HCT116 (cell line): ENCODE measurements at regions not wholly inside any gene's neighbourhood (a gene's known extent, or its start where the extent isn't known, plus 50 kb on each side); places are given as distances from the start of the nearest gene placed in this dataset.

Source experiments
- ATAC-seq: fragments of 200-7000 bp; cut with Tn5 transposase; 2 replicates; pipeline ENCODE4 v1.9.1; 2020; ENCODE audit warnings: mild to moderate bottlenecking, moderate library complexity
- BruUV-seq: library from RNA; stranded (reverse); fragments of 400-500 nt; replicated peaks from 2 replicates; lab custom pipeline; 2021; lab: Mats Ljungman, UMichigan
- CTCF ChIA-PET: fragments of 300-600 bp; sonication (Branson Sonifier 250); formaldehyde crosslinking; loops from one replicate; lab custom pipeline; 2021; ENCODE audit warnings: antibody characterized with exemption; lab: Charles Lee
- POLR2A ChIA-PET: fragments of 300-600, 350-600 bp; sonication (Branson Sonifier 250); formaldehyde crosslinking; loops from one replicate; lab custom pipeline; 2021; ENCODE audit warnings: antibody characterized with exemption; lab: Charles Lee
- RAD21 ChIA-PET, 2 experiments: fragments of 300-600 bp; sonication (Branson Sonifier 250); formaldehyde crosslinking; loops; one replicate each; lab custom pipeline; 2023; ENCODE audit warnings: low total read pairs in 2 of 2; ENCODE audit not compliant: uncharacterized antibody in 2 of 2, unreplicated experiment in 2 of 2, low non-redundant PET in 1 of 2; lab: Charles Lee
- DNase-seq: peaks from one replicate; pipeline ENCODE4 v3.0.0-alpha.2; 2010; ENCODE audit warnings: low read depth, low spot score
- H2AFZ ChIP-seq: fragments of 200-600 bp; shearing (Covaris generic), sonication (generic); 2 replicates; pipeline ENCODE4 v1.6.1; 2017; ENCODE audit warnings: low read depth, mixed run types, mixed read lengths, antibody characterized with exemption, low read length; ENCODE audit not compliant: poor library complexity, severe bottlenecking
- H3K27ac ChIP-seq: 2 replicates; pipeline ENCODE4 v1.5.1; 2012; ENCODE audit warnings: low read depth, low read length
- H3K27me3 ChIP-seq: fragments of 200-600 bp; sonication (generic); 2 replicates; pipeline ENCODE4 v1.6.1; 2016; ENCODE audit warnings: mixed run types, low read length, mixed read lengths; ENCODE audit not compliant: insufficient read depth
- H3K36me3 ChIP-seq, 2 experiments: fragments of 200-500 bp in 1 of 2; fragments of 200-600 bp in 1 of 2; sonication (Bioruptor generic) in 1 of 2; sonication (generic) in 1 of 2; 2 replicates each; pipeline versions ENCODE4 v1.5.1 to v1.6.1; 2014 to 2016; ENCODE audit warnings: low read length in 2 of 2, inconsistent platforms in 1 of 2, mixed read lengths in 1 of 2, mixed run types in 1 of 2; ENCODE audit not compliant: insufficient read depth in 2 of 2, control insufficient read depth in 1 of 2
- H3K4me1 ChIP-seq, 2 experiments: fragments of 200-600 bp in 1 of 2; sonication (generic) in 1 of 2; 2 replicates each; pipeline versions ENCODE4 v1.5.1 to v1.6.1; 2012 to 2017; ENCODE audit warnings: low read length in 2 of 2, inconsistent platforms in 1 of 2, mild to moderate bottlenecking in 1 of 2, mixed read lengths in 1 of 2, mixed run types in 1 of 2, moderate library complexity in 1 of 2; ENCODE audit not compliant: insufficient read depth in 2 of 2, control insufficient read depth in 1 of 2
- H3K4me2 ChIP-seq: fragments of 200-600 bp; sonication (generic); 2 replicates; pipeline ENCODE4 v1.6.1; 2017; ENCODE audit warnings: mixed run types, low read length, mixed read lengths
- H3K4me3 ChIP-seq, 2 experiments: fragments of 200-600 bp in 1 of 2; sonication (generic) in 1 of 2; replicated peaks in 1 of 2; 2 replicates each; pipeline ENCODE4 v1.5.1; 2011 to 2016; ENCODE audit warnings: low read length in 2 of 2, control low read depth in 1 of 2, low read depth in 1 of 2, mild to moderate bottlenecking in 1 of 2, mixed read lengths in 1 of 2, mixed run types in 1 of 2
- H3K79me2 ChIP-seq: fragments of 200-600 bp; sonication (generic); 2 replicates; pipeline ENCODE4 v1.6.1; 2017; ENCODE audit warnings: mild to moderate bottlenecking, mixed run types, low read length, moderate library complexity, mixed read lengths; ENCODE audit not compliant: insufficient read depth
- H3K9ac ChIP-seq: fragments of 200-600 bp; sonication (generic); 2 replicates; pipeline ENCODE4 v1.6.1; 2016; ENCODE audit warnings: low read length, mixed read lengths
- H3K9me2 ChIP-seq: fragments of 200-600 bp; sonication (generic), shearing (Covaris generic); 2 replicates; pipeline ENCODE4 v1.6.1; 2017; ENCODE audit warnings: mixed run types, mild to moderate bottlenecking, moderate library complexity; ENCODE audit not compliant: insufficient read depth
- H3K9me3 ChIP-seq, 2 experiments: fragments of 200-500 bp in 1 of 2; fragments of 200-600 bp in 1 of 2; sonication (Bioruptor generic) in 1 of 2; sonication (generic) in 1 of 2; 2 replicates each; pipeline ENCODE4 v1.6.1; 2014 to 2017; ENCODE audit warnings: low read length in 2 of 2, mixed read lengths in 2 of 2, inconsistent platforms in 1 of 2, low read depth in 1 of 2, mild to moderate bottlenecking in 1 of 2, mixed run types in 1 of 2, moderate library complexity in 1 of 2; ENCODE audit not compliant: control insufficient read depth in 1 of 2, insufficient read depth in 1 of 2
- H4K20me1 ChIP-seq: fragments of 200-600 bp; sonication (generic), shearing (Covaris generic); 2 replicates; pipeline ENCODE4 v1.6.1; 2017; ENCODE audit warnings: mixed run types, mild to moderate bottlenecking, moderate library complexity; ENCODE audit not compliant: insufficient read depth
- CBX3 ChIP-seq: IDR thresholded peaks from 2 replicates; pipeline ENCODE4 v1.6.1; 2012; ENCODE audit warnings: low read depth
- CEBPB ChIP-seq: IDR thresholded peaks from 2 replicates; pipeline ENCODE4 v1.6.1; 2012; ENCODE audit warnings: low read depth
- EGR1 ChIP-seq: IDR thresholded peaks from 2 replicates; pipeline ENCODE4 v1.6.1; 2012; ENCODE audit warnings: low read depth
- ELF1 ChIP-seq: IDR thresholded peaks from 2 replicates; pipeline ENCODE4 v1.6.1; 2012; ENCODE audit warnings: low read depth, borderline replicate concordance
- EZH2 ChIP-seq: fragments of 200-600 bp; sonication (generic); IDR thresholded peaks from 2 replicates; pipeline ENCODE4 v1.6.1; 2017; ENCODE audit warnings: antibody characterized with exemption, mixed run types
- EZH2phosphoT487 ChIP-seq: fragments of 200-600 bp; IDR thresholded peaks from 2 replicates; pipeline ENCODE4 v1.6.1; 2018; ENCODE audit warnings: antibody characterized with exemption, borderline replicate concordance
- FOSL1 ChIP-seq: IDR thresholded peaks from 2 replicates; pipeline ENCODE4 v1.6.1; 2012; ENCODE audit warnings: low read depth
- JUND ChIP-seq: IDR thresholded peaks from 2 replicates; pipeline ENCODE4 v1.6.1; 2012
- MAX ChIP-seq: IDR thresholded peaks from 2 replicates; pipeline ENCODE4 v1.6.1; 2012
- POLR2A ChIP-seq: IDR thresholded peaks from 2 replicates; pipeline ENCODE4 v1.7.0; 2011; ENCODE audit warnings: borderline replicate concordance; ENCODE audit not compliant: insufficient read depth, insufficient read length; ENCODE audit errors: extremely low read depth
- RAD21 ChIP-seq: IDR thresholded peaks from 2 replicates; pipeline ENCODE4 v1.6.1; 2012; ENCODE audit warnings: low read depth, mild to moderate bottlenecking
- SIN3A ChIP-seq: IDR thresholded peaks from 2 replicates; pipeline ENCODE4 v1.6.1; 2012; ENCODE audit warnings: low read depth
- SP1 ChIP-seq: IDR thresholded peaks from 2 replicates; pipeline ENCODE4 v1.6.1; 2012; ENCODE audit warnings: low read depth
- SRF ChIP-seq: IDR thresholded peaks from 2 replicates; pipeline ENCODE4 v1.6.1; 2012; ENCODE audit warnings: low read depth
- TCF7L2 ChIP-seq: IDR thresholded peaks from 2 replicates; pipeline ENCODE4 v1.7.0; 2011; ENCODE audit warnings: borderline replicate concordance, inconsistent platforms; ENCODE audit not compliant: insufficient read depth, insufficient read length; ENCODE audit errors: extremely low read depth
- YY1 ChIP-seq: IDR thresholded peaks from 2 replicates; pipeline ENCODE4 v1.6.1; 2011; ENCODE audit warnings: low read length, low read depth, moderate library complexity, mild to moderate bottlenecking; ENCODE audit not compliant: insufficient replicate concordance; ENCODE audit errors: extremely low read depth
- ZFX ChIP-seq: fragments of 450-650 bp; IDR thresholded peaks from 2 replicates; pipeline ENCODE4 v1.6.1; 2017
- intact Hi-C: fragments of 100-400 bp; cut with micrococcal nuclease; formaldehyde crosslinking; loops from 2 replicates; pipeline ENCODE4 v1.10.0; 2022
- TF ChIP-seq, protein P1 (sequence below): IDR thresholded peaks from 2 replicates; pipeline ENCODE4 v1.6.1; 2012

GRCh38 chrX:96094616-96095015 lies 590.0 kb upstream of the DIAPH2 start:
- ATAC-seq, result no peak
- Histone ChIP-seq H3K9me3 (no peaks in the 10 kb centered on the region), H3K4me1 (no peaks in the 10 kb centered on the region), H3K9ac (no peak overlapping the region), H3K9me2 (no peaks in the 10 kb centered on the region), H2AFZ (no peak overlapping the region), H3K79me2 (no peaks in the 10 kb centered on the region), H3K36me3 (no peaks in the 10 kb centered on the region), H3K4me3 (no peak overlapping the region), H3K27ac (no peak overlapping the region), H4K20me1 (no peaks in the 10 kb centered on the region), H3K27me3 (no peaks in the 10 kb centered on the region), H3K4me2 (no peak overlapping the region)
- ChIA-PET POLR2A (no interaction called here), CTCF (no interaction called here), RAD21 (no interaction called here)
- no TSS peak for BruUV-seq
- DNase-seq, result no peak
- TF ChIP-seq SP1, result no peak
- no peak for TF ChIP-seq MAX
- TF ChIP-seq EZH2, result no peak
- TF ChIP-seq JUND, result no peak
- TF ChIP-seq YY1, result no peak
- TF ChIP-seq CBX3, result no peak
- no peak for TF ChIP-seq SIN3A
- no peak for TF ChIP-seq SRF
- no peak for TF ChIP-seq ELF1
- TF ChIP-seq CEBPB, result no peak
- TF ChIP-seq TCF7L2, result no peak
- TF ChIP-seq, protein P1, sequence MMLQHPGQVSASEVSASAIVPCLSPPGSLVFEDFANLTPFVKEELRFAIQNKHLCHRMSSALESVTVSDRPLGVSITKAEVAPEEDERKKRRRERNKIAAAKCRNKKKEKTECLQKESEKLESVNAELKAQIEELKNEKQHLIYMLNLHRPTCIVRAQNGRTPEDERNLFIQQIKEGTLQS, result no peak
- intact Hi-C loops, result no loop called here

DNA sequence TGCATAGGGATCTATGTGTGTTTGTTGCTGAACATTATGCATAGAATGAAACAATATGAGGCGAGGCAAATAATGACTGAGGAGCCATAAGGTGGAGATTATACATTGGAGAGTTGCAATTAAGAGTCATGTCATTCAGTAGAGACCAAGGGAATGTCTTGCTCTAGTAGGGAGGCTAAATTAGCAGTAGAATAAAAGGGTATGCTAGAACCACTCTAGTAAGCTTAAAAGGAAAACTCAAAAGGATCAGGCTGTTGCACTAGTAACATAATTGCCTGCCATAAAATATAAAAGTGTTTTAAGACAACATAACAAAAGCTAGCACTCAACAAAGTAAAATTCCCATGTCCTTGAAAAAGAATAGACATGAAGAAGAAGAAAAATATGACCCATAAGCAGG lies 586.2 kb upstream of the DIAPH2 start:
- BruUV-seq, result no TSS peak
- intact Hi-C loops, result no loop called here
- Histone ChIP-seq H3K27me3 (no peaks in the 10 kb centered on the region), H3K9me2 (no peaks in the 10 kb centered on the region), H2AFZ (no peak overlapping the region), H3K4me1 (no peaks in the 10 kb centered on the region), H3K27ac (no peak overlapping the region), H3K4me3 (no peak overlapping the region), H3K4me2 (no peak overlapping the region), H3K79me2 (no peaks in the 10 kb centered on the region), H3K9me3 (no peaks in the 10 kb centered on the region), H3K36me3 (no peaks in the 10 kb centered on the region), H3K9ac (no peak overlapping the region), H4K20me1 (no peaks in the 10 kb centered on the region)
- no peak for TF ChIP-seq JUND
- TF ChIP-seq ZFX, result no peak
- TF ChIP-seq TCF7L2, result no peak
- TF ChIP-seq FOSL1, result no peak
- TF ChIP-seq RAD21, result no peak
- TF ChIP-seq SIN3A, result no peak
- no peak for TF ChIP-seq EZH2phosphoT487
- no peak for TF ChIP-seq POLR2A
- TF ChIP-seq EZH2, result no peak
- no peak for TF ChIP-seq EGR1
- no peak for TF ChIP-seq ELF1
- ChIA-PET CTCF (no interaction called here), RAD21 (no interaction called here), POLR2A (no interaction called here)
- ATAC-seq, result no peak
- no peak for DNase-seq
